Peyer's patch (tissue), 4 donors: ENCODE measurements at regions not wholly inside any gene's neighbourhood (a gene's known extent, or its start where the extent isn't known, plus 50 kb on each side); places are given as distances from the start of the nearest gene placed in this dataset.

Source experiments
- DNase-seq, 3 donors: peaks; one replicate each; pipeline ENCODE4 v3.0.0-alpha.2; 2017 to 2019
- H3K27ac ChIP-seq, 4 donors: fragments of 200-600 bp; sonication (generic); one replicate each; pipeline ENCODE4 v1.5.1; 2016 to 2019
- H3K27me3 ChIP-seq, 2 donors: fragments of 200-600 bp; sonication (generic); one replicate each; pipeline ENCODE4 v1.5.1; 2019
- H3K36me3 ChIP-seq, 3 donors: fragments of 200-600 bp; sonication (generic); one replicate each; pipeline ENCODE4 v1.5.1; 2016 to 2019
- H3K4me1 ChIP-seq, 4 donors: fragments of 200-600 bp; sonication (generic); one replicate each; pipeline ENCODE4 v1.5.1; 2016 to 2019
- H3K4me3 ChIP-seq, 4 donors: fragments of 200-600 bp; sonication (generic); 1 replicate in 3 of 4; 2 replicates in 1 of 4; pipeline ENCODE4 v1.5.1; 2016 to 2019; ENCODE audit warnings: mild to moderate bottlenecking in 1 of 4
- H3K9me3 ChIP-seq, 4 donors: fragments of 200-600 bp; sonication (generic); one replicate each; pipeline ENCODE4 v1.5.1; 2016 to 2019; ENCODE audit warnings: mild to moderate bottlenecking in 1 of 4
- POLR2A ChIP-seq, 2 donors: fragments of 450-650 bp; IDR thresholded peaks; one replicate each; pipeline ENCODE4 v1.5.1; 2017; ENCODE audit warnings: antibody characterized with exemption in 2 of 2, mild to moderate bottlenecking in 2 of 2, moderate library complexity in 2 of 2
- TF ChIP-seq, protein P1 (sequence below), 6 experiments: fragments of 450-650 bp in 4 of 6; fragments of 200-600 bp in 2 of 6; sonication (generic) in 1 of 6; IDR thresholded peaks; one replicate each; pipeline ENCODE4 v1.5.1; 2017 to 2019; ENCODE audit warnings: antibody characterized with exemption in 6 of 6, mild to moderate bottlenecking in 3 of 6, moderate library complexity in 1 of 6

DNA sequence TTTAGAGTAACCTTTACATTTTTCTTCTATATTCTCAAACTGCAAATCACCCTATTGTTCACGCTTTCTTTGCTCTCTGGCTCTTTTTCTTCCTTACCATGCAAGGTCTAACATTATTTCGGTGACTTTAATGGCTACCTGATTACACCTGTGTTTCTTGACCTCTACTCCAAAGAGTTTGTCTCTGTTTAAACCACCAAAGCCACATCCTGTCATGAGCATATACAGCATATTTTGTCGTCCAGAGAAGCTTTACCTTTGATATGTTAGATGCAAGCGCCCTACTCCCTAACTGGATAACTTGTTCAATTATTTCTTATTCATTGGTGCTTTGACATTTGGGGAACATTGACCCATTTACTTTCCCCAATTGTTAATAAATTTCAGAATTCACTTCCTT lies 565.1 kb upstream of the GCFC2 start:
- Histone ChIP-seq H3K4me1 (no peaks in the 10 kb centered on the region), H3K27ac (no peak overlapping the region), H3K27me3 (no peaks in the 10 kb centered on the region), H3K36me3 (no peaks in the 10 kb centered on the region), H3K9me3 (no peaks in the 10 kb centered on the region), H3K4me3 (no peak overlapping the region)
- DNase-seq = no peak
- no peak for TF ChIP-seq POLR2A (IDR thresholded peaks at IDR 0.05)
- TF ChIP-seq, protein P1, sequence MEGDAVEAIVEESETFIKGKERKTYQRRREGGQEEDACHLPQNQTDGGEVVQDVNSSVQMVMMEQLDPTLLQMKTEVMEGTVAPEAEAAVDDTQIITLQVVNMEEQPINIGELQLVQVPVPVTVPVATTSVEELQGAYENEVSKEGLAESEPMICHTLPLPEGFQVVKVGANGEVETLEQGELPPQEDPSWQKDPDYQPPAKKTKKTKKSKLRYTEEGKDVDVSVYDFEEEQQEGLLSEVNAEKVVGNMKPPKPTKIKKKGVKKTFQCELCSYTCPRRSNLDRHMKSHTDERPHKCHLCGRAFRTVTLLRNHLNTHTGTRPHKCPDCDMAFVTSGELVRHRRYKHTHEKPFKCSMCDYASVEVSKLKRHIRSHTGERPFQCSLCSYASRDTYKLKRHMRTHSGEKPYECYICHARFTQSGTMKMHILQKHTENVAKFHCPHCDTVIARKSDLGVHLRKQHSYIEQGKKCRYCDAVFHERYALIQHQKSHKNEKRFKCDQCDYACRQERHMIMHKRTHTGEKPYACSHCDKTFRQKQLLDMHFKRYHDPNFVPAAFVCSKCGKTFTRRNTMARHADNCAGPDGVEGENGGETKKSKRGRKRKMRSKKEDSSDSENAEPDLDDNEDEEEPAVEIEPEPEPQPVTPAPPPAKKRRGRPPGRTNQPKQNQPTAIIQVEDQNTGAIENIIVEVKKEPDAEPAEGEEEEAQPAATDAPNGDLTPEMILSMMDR (IDR thresholded peaks at IDR 0.05) = no peak

DNA sequence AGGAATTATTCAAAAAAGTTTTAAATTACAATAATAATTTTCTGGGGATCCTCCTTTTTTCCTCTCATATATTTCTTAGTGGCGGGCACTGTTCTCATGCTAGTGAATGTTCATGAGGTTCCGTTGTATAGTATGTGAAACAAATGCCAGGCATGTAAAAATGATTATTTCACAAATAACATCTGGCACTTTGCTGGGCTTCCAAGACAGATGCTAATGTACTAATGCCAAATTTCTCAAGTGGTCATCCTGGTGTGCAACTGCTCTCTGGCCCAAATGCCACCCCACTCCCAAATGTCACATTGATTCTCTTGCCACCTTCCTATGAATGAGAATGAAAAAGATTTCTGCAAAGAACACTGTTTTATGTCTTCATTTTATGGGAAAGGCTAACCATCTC lies 564.0 kb upstream of the GCFC2 start:
- no peak for DNase-seq
- no peak overlapping the region for H3K4me3 ChIP-seq
- no peak for TF ChIP-seq POLR2A (IDR thresholded peaks at IDR 0.05)
- TF ChIP-seq, protein P1 (IDR thresholded peaks at IDR 0.05) = no peak
- no peaks in the 10 kb centered on the region for H3K9me3 ChIP-seq
- H3K27ac ChIP-seq = no peak overlapping the region
- no peaks in the 10 kb centered on the region for H3K27me3 ChIP-seq
- no peaks in the 10 kb centered on the region for H3K36me3 ChIP-seq
- no peaks in the 10 kb centered on the region for H3K4me1 ChIP-seq

DNA sequence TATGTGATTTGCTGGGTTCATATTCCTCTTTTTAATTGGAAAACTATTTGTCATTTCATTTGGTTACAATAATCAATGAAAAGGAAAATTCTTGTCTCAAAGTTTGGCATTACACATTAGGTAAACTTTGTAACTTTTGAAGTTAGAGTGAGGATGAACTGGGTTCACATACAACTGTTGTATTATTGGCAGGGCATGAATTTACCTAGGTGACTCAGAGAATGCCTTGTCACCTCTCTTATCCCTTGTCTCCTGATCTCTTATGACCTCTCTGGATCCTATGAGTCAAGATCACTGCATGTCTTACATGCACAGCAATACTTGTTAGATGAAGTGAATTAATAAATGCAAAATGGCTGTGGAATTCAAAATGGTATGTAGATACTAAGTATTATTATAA lies 563.4 kb upstream of the GCFC2 start:
- no peak overlapping the region for H3K27ac ChIP-seq
- no peaks in the 10 kb centered on the region for H3K4me1 ChIP-seq
- TF ChIP-seq, protein P1 (IDR thresholded peaks at IDR 0.05) = no peak
- no peak for TF ChIP-seq POLR2A (IDR thresholded peaks at IDR 0.05)
- H3K4me3 ChIP-seq = no peak overlapping the region
- no peaks in the 10 kb centered on the region for H3K27me3 ChIP-seq
- H3K9me3 ChIP-seq = no peaks in the 10 kb centered on the region
- no peak for DNase-seq
- H3K36me3 ChIP-seq = no peaks in the 10 kb centered on the region

- H3K4me1 ChIP-seq = no peaks in the 10 kb centered on the region
- TF ChIP-seq POLR2A (IDR thresholded peaks at IDR 0.05) = no peak
- TF ChIP-seq, protein P1 (IDR thresholded peaks at IDR 0.05) = no peak
- no peaks in the 10 kb centered on the region for H3K27me3 ChIP-seq
- no peak for DNase-seq
- H3K36me3 ChIP-seq = no peaks in the 10 kb centered on the region
- H3K27ac ChIP-seq = no peak overlapping the region
- no peak overlapping the region for H3K4me3 ChIP-seq
- H3K9me3 ChIP-seq = no peaks in the 10 kb centered on the region
Observed at GRCh38 chr2:76270096-76270710, 559.5 kb upstream of the GCFC2 start.

DNA sequence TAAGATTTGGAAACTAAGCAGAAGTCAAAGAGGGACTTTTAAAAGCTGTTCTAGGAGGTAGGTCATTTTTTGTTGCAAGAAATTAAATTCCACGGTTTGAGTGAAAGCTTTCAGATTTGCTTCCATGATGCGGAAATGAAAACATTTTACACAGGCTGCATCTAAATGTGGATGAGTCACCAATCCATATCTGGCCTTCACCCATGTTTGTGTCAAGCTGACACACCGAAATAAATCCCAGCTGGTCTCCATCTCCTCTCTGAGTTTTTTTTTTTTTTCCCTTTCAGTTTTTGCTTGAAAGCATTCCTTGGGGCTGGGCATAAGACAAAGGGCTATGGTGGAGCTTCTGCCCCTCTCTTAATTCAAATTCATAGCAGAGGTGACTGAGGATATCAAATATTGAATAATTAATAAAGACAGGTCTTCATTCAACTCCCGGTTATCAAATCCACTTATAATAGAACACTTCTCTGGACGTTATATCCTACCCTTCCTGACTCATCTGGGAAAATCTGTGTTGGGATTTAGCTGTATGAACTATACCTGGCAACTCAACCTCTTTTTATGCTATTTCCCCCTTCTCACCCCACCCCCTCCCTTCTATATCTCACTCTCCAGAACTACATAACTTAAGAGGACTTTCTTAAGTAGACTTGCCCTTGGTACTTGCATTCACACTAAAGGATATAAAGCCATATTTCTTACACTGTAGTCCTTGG lies 558.3 kb upstream of the GCFC2 start:
- TF ChIP-seq POLR2A (IDR thresholded peaks at IDR 0.05) = no peak
- TF ChIP-seq, protein P1 (IDR thresholded peaks at IDR 0.05) = no peak
- Histone ChIP-seq H3K4me1 (no peaks in the 10 kb centered on the region), H3K4me3 (no peak overlapping the region), H3K9me3 (no peaks in the 10 kb centered on the region), H3K27me3 (no peaks in the 10 kb centered on the region), H3K36me3 (no peaks in the 10 kb centered on the region), H3K27ac (no peak overlapping the region)
- no peak for DNase-seq
